Upper lobe of right lung (tissue), 1 donor: ENCODE measurements at regions not wholly inside any gene's neighbourhood (a gene's known extent, or its start where the extent isn't known, plus 50 kb on each side); places are given as distances from the start of the nearest gene placed in this dataset.
A peak's percentile ranks its signal among the peaks of the same experiment; 100 is the strongest.

Experiments
- ATAC-seq: fragments of 200-7000 bp; cut with Tn5 transposase; one replicate; pipeline ENCODE4 v1.9.1; 2020; ENCODE audit warnings: mild to moderate bottlenecking, moderate library complexity
- DNase-seq: peaks from one replicate; pipeline ENCODE4 v3.0.0-alpha.2; 2020
- H3K27ac ChIP-seq: fragments of 200-600 bp; one replicate; pipeline ENCODE4 v1.8.0; 2022
- H3K27me3 ChIP-seq: fragments of 200-600 bp; one replicate; pipeline ENCODE4 v1.8.0; 2022; ENCODE audit warnings: mild to moderate bottlenecking
- H3K36me3 ChIP-seq: fragments of 200-600 bp; one replicate; pipeline ENCODE4 v1.8.0; 2022
- H3K4me1 ChIP-seq: fragments of 200-600 bp; one replicate; pipeline ENCODE4 v1.8.0; 2022
- H3K4me3 ChIP-seq: fragments of 200-600 bp; one replicate; pipeline ENCODE4 v1.8.0; 2022; ENCODE audit warnings: mild to moderate bottlenecking
- H3K9me3 ChIP-seq: fragments of 200-600 bp; one replicate; pipeline ENCODE4 v1.8.0; 2022
- CTCF ChIP-seq: fragments of 200-600 bp; IDR thresholded peaks from one replicate; pipeline ENCODE4 v1.8.0; 2022; ENCODE audit warnings: antibody characterized with exemption
- intact Hi-C: fragments of 100-400 bp; cut with DNase I; formaldehyde crosslinking; loops from one replicate; pipeline ENCODE4 v1.11.0; 2022
- donor health status: DM: no; HTN: yes; CAD: no; lungs with severe emphysema.

DNA sequence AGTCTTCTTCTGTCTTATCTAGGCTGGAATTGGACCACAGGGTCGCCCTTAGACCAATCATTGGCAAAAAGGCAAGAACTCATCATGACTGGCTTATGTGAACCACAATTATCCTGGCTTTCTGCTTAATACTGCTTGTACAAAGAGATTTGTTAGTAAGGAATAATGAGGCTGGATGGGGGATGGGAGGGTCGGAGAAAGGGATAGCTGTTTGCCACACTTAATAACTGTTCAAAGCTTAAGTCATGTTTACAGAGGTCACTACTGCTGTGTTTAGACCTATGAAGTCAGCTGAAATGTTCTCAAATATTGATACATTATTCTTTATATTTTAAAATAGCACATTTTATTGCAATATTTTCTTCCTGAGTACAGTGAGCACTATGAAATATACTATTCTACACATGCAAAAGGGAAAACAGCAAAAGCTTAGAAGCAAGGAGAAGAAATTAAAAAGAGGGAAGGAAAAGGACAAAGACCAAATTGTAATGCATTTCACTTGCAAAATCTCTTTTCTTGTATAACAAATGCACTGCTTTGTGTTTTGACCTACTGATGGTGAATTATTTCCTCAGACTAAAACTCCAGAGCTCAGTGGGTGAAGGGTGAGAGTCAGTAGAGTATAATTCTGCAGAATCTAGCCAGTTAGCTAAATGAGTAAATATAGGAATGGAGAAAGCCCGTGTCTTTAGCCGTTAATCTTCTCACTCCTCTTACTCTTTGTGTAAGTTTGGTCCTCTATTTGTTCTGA lies 404.9 kb upstream of the ZNF608 start:
- H3K36me3 ChIP-seq: no peaks in the 10 kb centered on the region
- no peak for TF ChIP-seq CTCF
- H3K4me3 ChIP-seq: no peak overlapping the region
- H3K27me3 ChIP-seq: no peaks in the 10 kb centered on the region
- no peak overlapping the region for H3K27ac ChIP-seq
- no peaks in the 10 kb centered on the region for H3K4me1 ChIP-seq
- no peak for ATAC-seq
- DNase-seq: no peak
- intact Hi-C loops: no loop called here
- no peaks in the 10 kb centered on the region for H3K9me3 ChIP-seq

DNA sequence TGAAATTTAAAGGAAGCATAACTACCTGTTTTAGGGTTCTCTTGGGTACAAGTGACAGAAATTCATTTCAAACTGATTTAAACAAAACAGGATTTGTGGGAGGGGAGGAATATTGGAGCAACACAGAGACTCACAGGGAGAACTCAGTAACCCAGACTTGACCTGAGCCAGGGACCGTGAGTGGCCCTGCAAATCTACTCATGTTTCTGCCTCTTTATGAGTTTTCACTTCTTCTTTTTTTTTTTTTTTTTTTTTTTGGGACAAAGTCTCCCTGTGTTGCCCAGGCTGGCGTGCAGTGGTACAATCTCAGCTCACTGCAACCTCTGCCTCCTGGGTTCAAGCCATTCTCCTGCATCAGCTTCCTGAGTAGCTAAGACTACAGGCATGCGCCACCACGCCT lies 405.6 kb upstream of the ZNF608 start:
- Histone ChIP-seq H3K27me3 (no peaks in the 10 kb centered on the region), H3K9me3 (no peaks in the 10 kb centered on the region), H3K36me3 (no peaks in the 10 kb centered on the region), H3K27ac (no peak overlapping the region), H3K4me3 (no peak overlapping the region), H3K4me1 (no peaks in the 10 kb centered on the region)
- no peak for TF ChIP-seq CTCF
- DNase-seq: no peak
- intact Hi-C loops: no loop called here
- ATAC-seq: no peak

DNA sequence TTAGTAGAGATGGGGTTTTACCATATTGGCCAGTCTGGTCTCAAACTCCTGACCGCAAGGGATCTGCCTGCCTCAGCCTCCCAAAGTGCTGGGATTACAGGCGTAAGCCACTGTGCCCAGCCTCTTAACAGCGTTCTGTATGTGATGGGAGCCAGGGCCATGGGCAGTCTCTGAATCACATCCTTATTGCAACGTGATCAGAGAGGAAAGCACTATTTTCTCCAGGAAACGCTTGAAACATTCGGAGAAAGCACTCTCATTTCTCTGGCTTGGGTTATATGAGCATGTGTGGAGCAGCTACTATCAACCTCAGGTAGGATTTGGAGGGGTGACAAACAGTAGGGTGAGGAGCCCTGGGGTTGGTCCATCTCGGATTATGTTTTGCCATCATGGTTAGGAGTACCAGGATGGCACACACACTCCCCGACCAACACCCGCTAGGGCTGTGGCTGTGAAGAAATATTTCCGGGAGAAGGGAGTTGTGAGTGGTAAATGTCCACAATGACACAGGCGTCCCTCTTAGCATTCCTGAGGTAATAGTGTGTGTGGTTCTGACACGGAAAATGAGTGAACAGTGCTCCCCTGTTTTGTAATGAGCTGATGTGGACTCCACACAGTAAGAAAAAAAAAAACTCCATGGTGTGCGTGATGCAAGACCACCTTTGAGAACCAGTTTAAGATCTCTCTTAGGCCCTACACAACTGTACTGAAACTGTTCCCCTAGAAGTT lies 406.2 kb upstream of the ZNF608 start:
- no peaks in the 10 kb centered on the region for H3K27me3 ChIP-seq
- H3K4me3 ChIP-seq: no peak overlapping the region
- H3K4me1 ChIP-seq: no peaks in the 10 kb centered on the region
- ATAC-seq: peak; percentile 76
- H3K9me3 ChIP-seq: no peaks in the 10 kb centered on the region
- no peak for DNase-seq
- intact Hi-C loops: no loop called here
- no peak overlapping the region for H3K27ac ChIP-seq
- no peak for TF ChIP-seq CTCF
- H3K36me3 ChIP-seq: no peaks in the 10 kb centered on the region

GRCh38 chr5:125153231-125153630 lies 406.8 kb upstream of the ZNF608 start:
- Histone ChIP-seq H3K9me3 (no peaks in the 10 kb centered on the region), H3K27ac (no peak overlapping the region), H3K4me1 (no peaks in the 10 kb centered on the region), H3K27me3 (no peaks in the 10 kb centered on the region), H3K4me3 (no peak overlapping the region), H3K36me3 (no peaks in the 10 kb centered on the region)
- no peak for TF ChIP-seq CTCF
- DNase-seq: no peak
- intact Hi-C loops: no loop called here
- ATAC-seq: no peak

GRCh38 chr5:125154301-125155110 lies 408.1 kb upstream of the ZNF608 start:
- no peak for ATAC-seq
- no peak for DNase-seq
- Histone ChIP-seq H3K36me3 (no peaks in the 10 kb centered on the region), H3K4me3 (no peak overlapping the region), H3K27me3 (no peaks in the 10 kb centered on the region), H3K27ac (no peak overlapping the region), H3K9me3 (no peaks in the 10 kb centered on the region), H3K4me1 (no peaks in the 10 kb centered on the region)
- intact Hi-C loops: no loop called here
- no peak for TF ChIP-seq CTCF
